Kidney tubule cell (primary cell): ENCODE measurements at regions not wholly inside any gene's neighbourhood (a gene's known extent, or its start where the extent isn't known, plus 50 kb on each side); places are given as distances from the start of the nearest gene placed in this dataset.
"Not testable (repeated sequence)": the region's sequence is repeated elsewhere in the genome, so short reads cannot be mapped to it uniquely, and the experiment has no call there.

Experiments
- DNase-seq: peaks from one replicate; pipeline ENCODE4 v3.0.0-alpha.2; 2018; ENCODE audit warnings: low spot score

GRCh38 chr2:180695586-180696401, 284.6 kb upstream of the UBE2E3 start:
- DNase-seq = no peak

DNA sequence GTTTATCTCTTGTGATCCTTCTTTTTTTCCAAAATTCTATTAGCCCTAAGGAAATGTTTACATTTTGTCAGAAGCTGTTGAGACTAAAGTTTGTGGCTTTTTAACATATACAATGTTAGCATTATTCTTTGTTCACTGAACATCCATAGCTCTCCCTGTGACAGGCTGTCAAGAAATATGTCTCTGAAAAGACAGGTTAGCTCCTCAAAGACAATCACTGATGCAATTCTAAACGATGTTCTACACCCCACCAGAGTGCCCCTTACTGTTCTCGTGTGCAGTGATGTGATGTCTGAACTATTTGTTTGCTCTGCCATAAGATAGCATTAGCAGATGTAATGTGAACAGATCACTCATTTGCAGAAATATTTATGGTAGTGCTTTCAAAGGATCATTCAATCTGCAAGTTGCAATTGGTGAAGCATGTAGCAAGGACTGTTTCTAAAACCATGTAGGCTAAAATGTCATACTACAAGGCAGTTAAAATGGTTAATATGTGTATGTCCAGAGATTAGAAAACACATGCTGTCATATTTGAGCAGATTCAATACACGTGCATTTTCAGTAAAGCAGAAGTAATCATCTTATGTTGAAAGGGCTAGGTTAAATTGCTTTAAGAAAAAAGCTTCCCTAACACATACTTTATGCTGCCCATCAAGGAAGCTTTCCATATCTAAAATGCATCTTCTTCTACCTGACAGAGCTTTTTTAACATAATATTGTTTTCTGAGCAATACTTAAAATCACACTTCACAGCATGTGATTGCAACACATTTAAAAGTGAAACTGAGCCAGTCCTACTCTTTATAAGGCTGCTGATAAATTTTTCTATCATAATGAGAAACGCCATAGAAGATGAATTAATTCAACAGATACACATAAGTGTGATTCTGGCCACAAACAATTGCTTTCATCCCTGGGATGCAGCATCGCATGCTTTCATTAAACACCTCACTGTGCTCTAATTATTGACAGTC, 285.7 kb upstream of the UBE2E3 start:
- no peak for DNase-seq

GRCh38 chr2:180692322-180692721, 288.1 kb upstream of the UBE2E3 start:
- DNase-seq = peak; percentile 73

- peak; percentile 13 for DNase-seq
Observed at GRCh38 chr2:180691855-180692223, 288.6 kb upstream of the UBE2E3 start.

DNA sequence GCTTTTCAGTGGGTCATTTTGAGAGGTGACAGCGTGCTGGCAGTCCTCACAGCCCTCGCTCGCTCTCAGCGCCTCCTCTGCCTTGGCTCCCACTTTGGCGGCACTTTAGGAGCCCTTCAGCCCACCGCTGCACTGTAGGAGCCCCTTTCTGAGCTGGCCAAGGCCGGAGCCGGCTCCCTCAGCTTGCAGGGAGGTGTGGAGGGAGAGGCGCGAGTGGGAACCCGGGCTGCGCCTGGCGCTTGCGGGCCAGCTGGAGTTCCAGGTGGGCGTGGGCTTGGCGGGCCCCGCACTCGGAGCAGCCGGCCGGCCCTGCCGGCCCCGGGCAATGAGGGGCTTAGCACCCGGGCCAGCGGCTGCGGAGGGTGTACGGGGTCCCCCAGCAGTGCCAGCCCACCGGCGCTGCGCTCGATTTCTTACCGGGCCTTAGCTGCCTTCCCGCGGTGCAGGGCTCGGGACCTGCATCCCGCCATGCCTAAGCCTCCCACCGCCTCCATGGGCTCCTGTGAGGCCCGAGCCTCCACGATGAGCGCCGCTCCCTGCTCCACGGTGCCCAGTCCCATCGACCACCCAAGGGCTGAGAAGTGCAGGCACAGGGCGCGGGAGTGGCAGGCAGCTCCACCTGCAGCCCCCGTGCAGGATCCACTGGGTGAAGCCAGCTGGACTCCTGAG, 289.1 kb upstream of the UBE2E3 start:
- not testable (repeated sequence) for DNase-seq

- peak; percentile 13 for DNase-seq
Observed at GRCh38 chr2:180690611-180691010, 289.8 kb upstream of the UBE2E3 start.

GRCh38 chr2:180682871-180683270, 297.5 kb upstream of the UBE2E3 start:
- no peak for DNase-seq

GRCh38 chr2:180679693-180680092, 300.7 kb upstream of the UBE2E3 start:
- DNase-seq = no peak

DNA sequence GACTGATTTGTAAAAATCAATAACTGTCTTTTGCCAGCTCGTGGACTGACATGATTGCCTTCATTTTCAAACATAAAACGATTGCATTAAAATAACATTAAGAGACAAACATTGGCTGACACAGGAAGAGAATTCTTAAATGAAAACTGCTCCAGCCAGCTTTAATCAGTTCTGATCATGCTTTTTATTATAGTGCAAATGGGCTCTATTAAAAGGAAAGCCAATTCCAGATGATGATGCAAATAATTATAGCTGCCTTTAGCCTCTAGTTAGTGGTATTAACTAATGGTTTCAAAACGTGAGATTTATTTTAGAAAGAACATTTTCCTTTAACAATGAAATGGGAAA, 301.8 kb upstream of the UBE2E3 start:
- DNase-seq = no peak

GRCh38 chr2:180677930-180678624, 302.3 kb upstream of the UBE2E3 start:
- DNase-seq = no peak

- DNase-seq = peak; percentile 34
Observed at GRCh38 chr2:180677200-180677599, 303.2 kb upstream of the UBE2E3 start.

DNA sequence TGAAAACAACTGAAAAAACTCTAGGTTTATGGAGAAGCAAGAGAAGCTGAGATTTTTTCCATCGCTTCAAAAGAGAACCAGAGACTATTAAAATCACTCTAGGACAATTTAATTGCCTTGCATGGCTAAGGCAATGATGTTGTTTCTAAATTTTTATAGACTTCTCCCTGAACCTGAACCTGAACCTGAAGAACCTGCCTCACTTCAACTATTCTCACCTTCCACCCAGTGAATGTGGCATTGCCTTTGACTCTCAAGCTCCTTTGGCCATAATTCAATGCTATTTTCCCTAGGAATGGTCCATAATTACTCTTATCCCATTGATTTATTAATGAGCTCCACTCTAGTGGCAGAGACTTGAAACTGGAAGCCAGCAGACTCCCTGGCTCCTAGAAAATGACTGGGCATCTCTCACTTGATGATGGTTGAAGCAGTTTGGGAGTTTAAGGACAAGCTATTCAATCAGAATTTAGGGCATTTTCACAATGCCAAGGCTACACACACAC, 303.8 kb upstream of the UBE2E3 start:
- DNase-seq = no peak

GRCh38 chr2:180675170-180675569, 305.2 kb upstream of the UBE2E3 start:
- DNase-seq = peak; percentile 29

GRCh38 chr2:180672377-180672776, 308.0 kb upstream of the UBE2E3 start:
- no peak for DNase-seq

- peak; percentile 30 for DNase-seq
Observed at GRCh38 chr2:180670302-180671003, 310.0 kb upstream of the UBE2E3 start.

GRCh38 chr2:180669016-180669415, 311.4 kb upstream of the UBE2E3 start:
- no peak for DNase-seq

- DNase-seq = no peak
Observed at GRCh38 chr2:180664507-180664906, 315.9 kb upstream of the UBE2E3 start.

GRCh38 chr2:180662941-180663471, 317.4 kb upstream of the UBE2E3 start:
- no peak for DNase-seq

- DNase-seq = no peak
Observed at GRCh38 chr2:180662521-180662920, 317.9 kb upstream of the UBE2E3 start.

DNA sequence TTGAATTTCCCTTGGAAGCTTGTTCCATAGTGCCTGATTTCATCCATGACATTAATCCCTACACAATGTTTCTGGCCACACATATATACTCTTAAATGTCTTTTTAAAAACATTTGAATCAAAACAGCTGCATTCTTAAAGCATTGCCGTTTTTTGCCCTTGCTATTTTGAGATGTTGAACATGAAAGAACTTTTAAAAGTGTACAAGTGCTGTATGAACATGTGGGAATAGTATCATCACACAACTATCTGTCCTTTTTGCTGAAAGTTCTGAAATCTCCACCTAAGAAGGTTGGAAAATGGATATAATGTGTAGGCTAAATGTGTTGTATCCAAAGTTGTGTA, 318.7 kb upstream of the UBE2E3 start:
- DNase-seq = no peak
